Testis (tissue), 2 donors: ENCODE measurements at regions not wholly inside any gene's neighbourhood (a gene's known extent, or its start where the extent isn't known, plus 50 kb on each side); places are given as distances from the start of the nearest gene placed in this dataset.

Experiments used
- DNase-seq: peaks from one replicate; pipeline ENCODE4 v3.0.0-alpha.2; 2019
- H3K27ac ChIP-seq, 2 donors: fragments of 200-600 bp; sonication (generic); one replicate each; pipeline ENCODE4 v1.5.1; 2019
- H3K27me3 ChIP-seq: fragments of 200-600 bp; sonication (generic); one replicate; pipeline ENCODE4 v1.5.1; 2019
- H3K36me3 ChIP-seq: fragments of 200-600 bp; sonication (generic); one replicate; pipeline ENCODE4 v1.5.1; 2017; ENCODE audit warnings: low read depth; ENCODE audit errors: missing control alignments
- H3K4me1 ChIP-seq: fragments of 200-600 bp; sonication (generic); one replicate; pipeline ENCODE4 v1.5.1; 2019
- H3K4me3 ChIP-seq, 2 donors: fragments of 200-600 bp; sonication (generic); one replicate each; pipeline ENCODE4 v1.5.1; 2017 to 2019
- H3K9me3 ChIP-seq: fragments of 200-600 bp; sonication (generic); one replicate; pipeline ENCODE4 v1.5.1; 2017
- POLR2A ChIP-seq: fragments of 450-650 bp; IDR thresholded peaks from one replicate; pipeline ENCODE4 v1.6.1; 2017; ENCODE audit warnings: antibody characterized with exemption, mild to moderate bottlenecking, moderate library complexity
- WGBS, 2 donors: methylation state at CpG; one replicate each; pipeline ENCODE4 v1.1.5; 2018; 5-methylcytosine and 5-hydroxymethylcytosine counted together
- intact Hi-C: fragments of 100-400 bp; cut with DNase I; formaldehyde crosslinking; loops from one replicate; pipeline ENCODE4 v1.15.1; 2023; ENCODE audit warnings: low total_unique reads
- TF ChIP-seq, protein P1 (sequence below), 3 experiments: fragments of 450-650 bp in 2 of 3; fragments of 200-600 bp in 1 of 3; sonication (generic) in 1 of 3; IDR thresholded peaks; one replicate each; pipeline ENCODE4 v1.5.1; 2016 to 2019; ENCODE audit warnings: antibody characterized with exemption in 3 of 3, mild to moderate bottlenecking in 2 of 3, moderate library complexity in 1 of 3

DNA sequence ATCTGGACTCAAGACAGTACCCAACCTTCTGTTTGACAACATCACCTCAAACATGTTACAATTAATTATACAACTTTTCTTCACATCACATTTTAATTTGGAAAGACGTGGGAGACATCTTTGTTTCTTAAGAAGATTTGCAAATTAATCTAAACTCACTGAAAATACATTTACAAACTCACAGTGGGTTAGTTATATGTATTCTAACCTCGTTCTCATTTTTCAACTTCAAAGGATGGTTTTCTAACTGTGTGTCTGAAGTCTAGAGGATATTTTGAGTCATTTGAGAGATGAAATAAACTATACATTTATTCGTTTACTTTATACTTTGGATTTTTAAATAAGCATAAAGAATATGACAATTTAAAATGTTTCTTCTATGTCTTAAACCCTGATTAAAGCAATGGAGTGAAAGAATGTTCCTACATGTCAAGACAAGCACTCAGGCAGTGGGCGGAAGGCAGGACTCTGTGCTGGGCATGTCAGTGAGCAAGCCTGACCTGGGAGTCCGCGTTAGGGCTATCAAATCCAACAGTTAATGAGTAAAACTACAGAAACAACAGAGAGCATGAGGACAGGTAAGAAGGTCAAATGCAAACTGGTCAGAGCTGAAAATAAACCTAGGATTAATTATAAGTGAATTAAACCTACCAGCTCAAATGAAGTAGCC, 76.5 kb upstream of the CTTNBP2NL start:
- H3K9me3 ChIP-seq, result no peaks in the 10 kb centered on the region
- WGBS, 2 donors, result 89% methylated on average over 6 of the region's 6 CpGs

DNA sequence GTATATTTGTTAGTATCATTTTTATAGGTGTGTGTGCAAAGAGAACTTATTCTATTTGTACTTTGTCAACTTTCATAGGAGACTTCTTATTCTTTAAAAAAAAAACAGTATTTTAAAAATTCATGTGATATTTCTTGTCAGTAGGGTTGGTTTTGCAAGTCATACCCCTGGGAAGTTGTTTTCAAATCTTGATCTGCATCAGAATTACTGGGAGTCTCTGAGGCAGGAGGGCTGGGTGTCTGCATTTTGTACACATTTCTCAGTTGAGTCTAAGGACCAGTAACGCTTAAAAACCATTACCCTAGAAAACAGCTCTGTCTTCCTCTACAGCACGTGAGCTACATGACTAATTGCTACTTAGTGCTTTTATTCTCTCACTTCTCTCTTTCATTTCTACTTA, 76.0 kb upstream of the CTTNBP2NL start:
- Histone ChIP-seq H3K27me3 (no peaks in the 10 kb centered on the region), H3K4me1 (no peaks in the 10 kb centered on the region), H3K9me3 (no peaks in the 10 kb centered on the region), H3K27ac (no peak overlapping the region), H3K4me3 (no peak overlapping the region), H3K36me3 (no peaks in the 10 kb centered on the region)
- DNase-seq, result no peak
- 89 to 90% methylated on average over 2 of the region's 2 CpGs for WGBS, 2 donors
- TF ChIP-seq, protein P1, sequence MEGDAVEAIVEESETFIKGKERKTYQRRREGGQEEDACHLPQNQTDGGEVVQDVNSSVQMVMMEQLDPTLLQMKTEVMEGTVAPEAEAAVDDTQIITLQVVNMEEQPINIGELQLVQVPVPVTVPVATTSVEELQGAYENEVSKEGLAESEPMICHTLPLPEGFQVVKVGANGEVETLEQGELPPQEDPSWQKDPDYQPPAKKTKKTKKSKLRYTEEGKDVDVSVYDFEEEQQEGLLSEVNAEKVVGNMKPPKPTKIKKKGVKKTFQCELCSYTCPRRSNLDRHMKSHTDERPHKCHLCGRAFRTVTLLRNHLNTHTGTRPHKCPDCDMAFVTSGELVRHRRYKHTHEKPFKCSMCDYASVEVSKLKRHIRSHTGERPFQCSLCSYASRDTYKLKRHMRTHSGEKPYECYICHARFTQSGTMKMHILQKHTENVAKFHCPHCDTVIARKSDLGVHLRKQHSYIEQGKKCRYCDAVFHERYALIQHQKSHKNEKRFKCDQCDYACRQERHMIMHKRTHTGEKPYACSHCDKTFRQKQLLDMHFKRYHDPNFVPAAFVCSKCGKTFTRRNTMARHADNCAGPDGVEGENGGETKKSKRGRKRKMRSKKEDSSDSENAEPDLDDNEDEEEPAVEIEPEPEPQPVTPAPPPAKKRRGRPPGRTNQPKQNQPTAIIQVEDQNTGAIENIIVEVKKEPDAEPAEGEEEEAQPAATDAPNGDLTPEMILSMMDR (IDR thresholded peaks at IDR 0.05), result no peak
- no peak for TF ChIP-seq POLR2A
- intact Hi-C loops, result no loop called here

More for the DNA sequence above, 76.5 kb upstream of the CTTNBP2NL start:
- H3K4me3 ChIP-seq, result no peak overlapping the region
- H3K4me1 ChIP-seq, result no peaks in the 10 kb centered on the region
- no peaks in the 10 kb centered on the region for H3K27me3 ChIP-seq
- no peak overlapping the region for H3K27ac ChIP-seq
- H3K36me3 ChIP-seq, result no peaks in the 10 kb centered on the region
- intact Hi-C loops, result no loop called here
- no peak for DNase-seq
- TF ChIP-seq, protein P1 (IDR thresholded peaks at IDR 0.05), result no peak
- TF ChIP-seq POLR2A, result no peak

- no peak for TF ChIP-seq POLR2A
- TF ChIP-seq, protein P1 (IDR thresholded peaks at IDR 0.05), result no peak
Observed at GRCh38 chr1:112322018-112322417, 74.0 kb upstream of the CTTNBP2NL start.

GRCh38 chr1:112322983-112323678, 72.9 kb upstream of the CTTNBP2NL start:
- H3K4me1 ChIP-seq, result no peaks in the 10 kb centered on the region
- no peaks in the 10 kb centered on the region for H3K36me3 ChIP-seq
- H3K27me3 ChIP-seq, result no peaks in the 10 kb centered on the region
- no peak for DNase-seq
- 80% methylated on average over 4 of the region's 4 CpGs for WGBS, 2 donors
- no peaks in the 10 kb centered on the region for H3K9me3 ChIP-seq
- no peak overlapping the region for H3K4me3 ChIP-seq
- H3K27ac ChIP-seq, result no peak overlapping the region
- intact Hi-C loops, result no loop called here
- TF ChIP-seq, protein P1 (IDR thresholded peaks at IDR 0.05), result no peak
- no peak for TF ChIP-seq POLR2A

More at GRCh38 chr1:112322018-112322417, 74.0 kb upstream of the CTTNBP2NL start:
- DNase-seq, result no peak
- no peak overlapping the region for H3K27ac ChIP-seq
- H3K4me1 ChIP-seq, result no peaks in the 10 kb centered on the region
- 70 to 73% methylated on average over 7 of the region's 7 CpGs for WGBS, 2 donors
- H3K4me3 ChIP-seq, result no peak overlapping the region
- intact Hi-C loops, result no loop called here
- no peaks in the 10 kb centered on the region for H3K27me3 ChIP-seq
- H3K36me3 ChIP-seq, result no peaks in the 10 kb centered on the region
- H3K9me3 ChIP-seq, result no peaks in the 10 kb centered on the region

DNA sequence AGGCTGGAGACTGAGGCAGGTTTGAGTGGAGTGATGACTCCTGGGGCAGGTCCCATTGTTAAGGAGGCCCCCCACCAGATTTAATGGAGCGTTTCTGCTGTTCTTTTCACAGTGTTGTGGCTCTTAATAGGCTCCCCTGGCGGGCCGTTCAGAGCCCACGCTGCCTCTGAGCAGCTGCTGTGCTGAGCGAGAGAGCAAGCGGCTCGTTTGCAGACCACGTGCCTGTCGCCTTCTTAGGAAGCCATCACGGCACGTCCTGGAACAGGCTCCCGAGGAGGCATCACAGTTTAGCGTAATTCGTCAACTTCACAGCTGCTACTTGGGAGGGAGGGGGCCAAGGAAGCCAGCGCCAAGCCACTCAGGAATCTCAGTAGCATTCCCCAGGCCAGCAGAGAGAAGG, 70.5 kb upstream of the CTTNBP2NL start:
- H3K4me1 ChIP-seq, result no peaks in the 10 kb centered on the region
- WGBS, 2 donors, result 33 to 40% methylated on average over 2 to 15 of the region's 15 CpGs
- no peaks in the 10 kb centered on the region for H3K36me3 ChIP-seq
- H3K9me3 ChIP-seq, result no peaks in the 10 kb centered on the region
- H3K27ac ChIP-seq, result no peak overlapping the region
- TF ChIP-seq, protein P1 (IDR thresholded peaks at IDR 0.05), result no peak
- TF ChIP-seq POLR2A, result no peak
- H3K27me3 ChIP-seq, result no peaks in the 10 kb centered on the region
- no peak overlapping the region for H3K4me3 ChIP-seq
- intact Hi-C loops, result no loop called here
- peak; percentile 22 for DNase-seq
